ENCODE measurements at regions not wholly inside any gene's neighbourhood (a gene's known extent, or its start where the extent isn't known, plus 50 kb on each side); places are given as distances from the start of the nearest gene placed in this dataset.
"Not testable (repeated sequence)": the region's sequence is repeated elsewhere in the genome, so short reads cannot be mapped to it uniquely, and the experiment has no call there.

- H3K9ac ChIP-seq (ENCODE audit: low read depth, low read length); H3K9me3 ChIP-seq (ENCODE audit: control insufficient read depth, insufficient read depth, low read length); H3K4me1 ChIP-seq (ENCODE audit: insufficient read depth, low read length); H3K36me3 ChIP-seq (ENCODE audit: insufficient read depth, low read length): not testable (repeated sequence)
Measured at GRCh38 chr17:21603292-21603691, 89.0 kb upstream of the KCNJ18 start.

GRCh38 chr17:21611443-21611842 lies 80.9 kb upstream of the KCNJ18 start:
- H3K9ac ChIP-seq (ENCODE audit: low read depth, low read length); H3K36me3 ChIP-seq (ENCODE audit: insufficient read depth, low read length); H3K4me1 ChIP-seq (ENCODE audit: insufficient read depth, low read length); H3K9me3 ChIP-seq (ENCODE audit: control insufficient read depth, insufficient read depth, low read length): not testable (repeated sequence)

DNA sequence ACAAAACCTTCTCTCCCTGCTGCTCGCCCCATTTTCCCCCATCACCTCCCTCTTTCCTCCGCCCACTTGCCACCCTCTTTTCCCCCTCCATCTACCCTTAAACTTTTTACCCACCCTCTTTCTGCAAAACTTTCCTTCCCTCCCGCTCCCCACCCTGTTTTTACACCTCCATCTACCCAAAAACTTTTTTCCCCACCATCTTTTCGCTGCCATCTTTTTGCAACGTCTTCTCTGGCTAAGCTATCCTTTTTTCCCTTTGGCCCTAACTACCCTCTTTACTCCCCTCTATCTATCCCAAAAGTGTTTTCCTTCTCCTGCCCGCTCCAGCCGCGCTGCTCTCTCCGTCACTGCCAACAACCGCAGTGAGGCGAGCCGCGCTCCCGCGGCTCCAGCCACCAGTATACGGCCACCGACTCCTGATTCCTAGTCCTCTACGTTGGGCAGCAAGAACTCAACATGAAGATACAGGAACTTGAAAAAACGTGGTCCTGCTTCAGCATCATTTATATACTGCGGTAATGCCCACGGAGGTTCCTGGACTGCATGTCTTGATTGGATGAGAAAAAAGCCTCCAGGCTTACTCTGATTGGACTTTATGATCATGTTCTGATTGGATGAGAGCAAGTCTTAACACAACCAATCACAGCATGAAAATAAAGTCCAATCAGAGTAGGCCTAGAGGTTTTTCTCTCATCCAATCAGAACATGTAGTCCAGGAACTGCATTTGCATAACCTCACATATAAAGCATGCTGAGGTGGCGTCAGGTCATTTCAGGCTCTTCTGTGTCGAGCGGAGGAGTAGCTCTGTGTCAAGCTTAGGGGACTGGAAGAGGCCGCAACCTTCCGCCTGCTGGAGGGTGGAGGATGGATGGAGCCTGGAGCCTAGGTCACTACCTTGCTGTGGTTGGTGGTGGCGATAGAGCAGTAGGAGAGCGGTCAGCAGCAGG lies 79.9 kb upstream of the KCNJ18 start:
- not testable (repeated sequence) for H3K9ac ChIP-seq (ENCODE audit: low read depth, low read length); H3K36me3 ChIP-seq (ENCODE audit: insufficient read depth, low read length); H3K4me1 ChIP-seq (ENCODE audit: insufficient read depth, low read length); H3K9me3 ChIP-seq (ENCODE audit: control insufficient read depth, insufficient read depth, low read length)

DNA sequence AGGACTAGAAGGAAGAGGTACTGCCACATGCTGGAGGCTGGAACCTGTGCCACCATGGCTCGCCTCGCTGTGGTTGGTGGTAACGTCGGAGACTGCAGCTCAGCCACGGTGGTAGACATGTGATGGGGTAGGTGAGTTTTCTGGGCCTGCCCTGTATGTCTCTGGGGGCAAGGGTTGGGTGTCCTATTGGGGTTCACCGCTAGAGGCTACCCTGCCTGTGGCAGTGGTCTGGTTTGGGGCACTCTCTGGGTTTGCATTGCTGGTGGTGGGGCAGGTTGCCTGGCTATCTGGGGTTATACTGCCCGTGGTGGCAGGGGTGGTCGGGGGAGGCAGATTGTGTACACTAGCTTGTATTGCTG lies 79.3 kb upstream of the KCNJ18 start:
- Histone ChIP-seq H3K9me3 (ENCODE audit: control insufficient read depth, insufficient read depth, low read length) (no peaks in the 10 kb centered on the region), H3K4me1 (ENCODE audit: insufficient read depth, low read length) (no peaks in the 10 kb centered on the region), H3K36me3 (ENCODE audit: insufficient read depth, low read length) (no peaks in the 10 kb centered on the region)

DNA sequence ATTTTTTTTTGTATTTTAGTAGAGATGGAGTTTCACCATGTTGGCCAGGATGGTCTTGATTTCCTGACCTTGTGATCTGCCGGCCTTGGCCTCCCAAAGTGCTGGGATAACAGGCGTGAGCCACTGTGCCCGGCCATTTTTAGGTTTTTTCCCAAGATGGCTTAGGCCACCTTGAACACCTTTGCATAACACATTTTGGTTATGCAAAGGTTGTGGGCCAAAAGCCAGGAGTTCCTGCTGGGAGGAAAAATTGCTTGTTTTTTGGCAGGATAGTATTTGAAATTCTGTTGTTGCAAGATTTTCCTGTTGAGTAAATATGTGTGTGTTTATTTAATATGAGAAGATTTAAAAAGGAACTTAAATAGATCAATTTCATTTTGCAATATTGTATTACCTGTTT lies 65.3 kb upstream of the KCNJ18 start:
- not testable (repeated sequence) for H3K9ac ChIP-seq (ENCODE audit: low read depth, low read length); H3K9me3 ChIP-seq (ENCODE audit: control insufficient read depth, insufficient read depth, low read length); H3K36me3 ChIP-seq (ENCODE audit: insufficient read depth, low read length); H3K4me1 ChIP-seq (ENCODE audit: insufficient read depth, low read length)

More for the DNA sequence above, 79.3 kb upstream of the KCNJ18 start:
- no peak overlapping the region for H3K9ac ChIP-seq (ENCODE audit: low read depth, low read length)

All from ES-I3 (cell line).